Psoas muscle (tissue), 7 donors: ENCODE measurements at regions not wholly inside any gene's neighbourhood (a gene's known extent, or its start where the extent isn't known, plus 50 kb on each side); places are given as distances from the start of the nearest gene placed in this dataset.
"Not testable (repeated sequence)": the region's sequence is repeated elsewhere in the genome, so short reads cannot be mapped to it uniquely, and the experiment has no call there.

ENCODE experiments used
- ATAC-seq, 4 donors: fragments of 200-7000 bp; cut with Tn5 transposase; one replicate each; pipeline ENCODE4 v1.9.1; 2020; ENCODE audit warnings: moderate library complexity in 3 of 4, mild to moderate bottlenecking in 2 of 4
- DNase-seq, 2 donors: peaks; one replicate each; pipeline ENCODE4 v3.0.0-alpha.2; 2020
- H3K27ac ChIP-seq: fragments of 200-600 bp; one replicate; pipeline ENCODE4 v1.8.0; 2022
- H3K27me3 ChIP-seq, 3 donors: fragments of 200-600 bp in 1 of 3; one replicate each; pipeline versions ENCODE4 v1.6.1 to v1.8.0; 2013 to 2022; ENCODE audit warnings: low read length in 2 of 3, mild to moderate bottlenecking in 2 of 3, moderate library complexity in 1 of 3; ENCODE audit not compliant: insufficient read depth in 3 of 3
- H3K36me3 ChIP-seq, 2 donors: fragments of 200-600 bp in 1 of 2; one replicate each; pipeline versions ENCODE4 v1.6.1 to v1.8.0; 2013 to 2022; ENCODE audit warnings: low read depth in 1 of 2, mild to moderate bottlenecking in 1 of 2, moderate library complexity in 1 of 2; ENCODE audit not compliant: insufficient read depth in 1 of 2
- H3K4me1 ChIP-seq: fragments of 200-600 bp; one replicate; pipeline ENCODE4 v1.8.0; 2022
- H3K4me3 ChIP-seq: fragments of 200-600 bp; one replicate; pipeline ENCODE4 v1.8.0; 2022; ENCODE audit warnings: mild to moderate bottlenecking
- H3K9me3 ChIP-seq: fragments of 200-600 bp; one replicate; pipeline ENCODE4 v1.8.0; 2022
- CTCF ChIP-seq: fragments of 200-600 bp; IDR thresholded peaks from one replicate; pipeline ENCODE4 v1.8.0; 2022; ENCODE audit warnings: antibody characterized with exemption
- WGBS, 3 donors: extraction: QIAGEN DNeasy Blood & Tissue Kit; methylation state at CpG; one replicate each; pipeline versions ENCODE4 v1.1.6 to v1.1.7; 2013; 5-methylcytosine and 5-hydroxymethylcytosine counted together
- intact Hi-C, 2 donors: fragments of 100-400 bp; cut with DNase I; formaldehyde crosslinking; loops; one replicate each; pipeline versions ENCODE4 v1.11.0 to v1.14.2; 2022
- donor health status: healthy with polysubstance abuse.
- donor health status: DM: no; HTN: no; CAD: no; lungs with moderate emphysema.
- donor health status: Bipolar disorder and iron deficiency.
- donor health status: healthy.
- donor health status: DM: yes; HTN: yes; CAD: no.
- donor health status: DM: no; HTN: no; CAD: no.
- donor health status: DM: yes; HTN: yes; CAD: no.

GRCh38 chr19:20287070-20287469 is 120.1 kb downstream of the ZNF486 start:
- no peak for TF ChIP-seq CTCF
- Histone ChIP-seq H3K27ac (no peak overlapping the region), H3K4me1 (no peaks in the 10 kb centered on the region), H3K4me3 (no peak overlapping the region), H3K36me3 (no peaks in the 10 kb centered on the region), H3K27me3 (peaks cover 0 to 2% (median 0%) of the 10 kb centered on the region in 3 donors), H3K9me3 (peaks cover 2% of the 10 kb centered on the region)
- ATAC-seq (no peak), DNase-seq (no peak)
- intact Hi-C loops: no loop called here
- 68 to 75% (median 72%) methylated on average over 3 of the region's 3 CpGs for WGBS, 3 donors

GRCh38 chr19:20285876-20286275 is 118.9 kb downstream of the ZNF486 start:
- H3K4me3 ChIP-seq, H3K27me3 ChIP-seq, H3K27ac ChIP-seq, ATAC-seq, H3K36me3 ChIP-seq, H3K4me1 ChIP-seq, intact Hi-C loops, DNase-seq, H3K9me3 ChIP-seq: not testable (repeated sequence)
- 72 to 81% (median 73%) methylated on average over 4 of the region's 4 CpGs for WGBS, 3 donors

GRCh38 chr19:20279516-20279915 is 112.5 kb downstream of the ZNF486 start:
- intact Hi-C loops: no loop called here

GRCh38 chr19:20278342-20278741 is 111.3 kb downstream of the ZNF486 start:
- no peak for DNase-seq
- TF ChIP-seq CTCF: no peak
- Histone ChIP-seq H3K4me1 (no peaks in the 10 kb centered on the region), H3K4me3 (no peak overlapping the region), H3K36me3 (no peaks in the 10 kb centered on the region), H3K27ac (no peak overlapping the region), H3K9me3 (no peaks in the 10 kb centered on the region), H3K27me3 (no peaks in the 10 kb centered on the region)
- intact Hi-C loops: no loop called here
- 86 to 90% (median 89%) methylated on average over 7 of the region's 7 CpGs for WGBS, 3 donors
- no peak for ATAC-seq

More at GRCh38 chr19:20279516-20279915, 112.5 kb downstream of the ZNF486 start:
- Histone ChIP-seq H3K36me3 (no peaks in the 10 kb centered on the region), H3K9me3 (no peaks in the 10 kb centered on the region), H3K4me3 (no peak overlapping the region), H3K4me1 (no peaks in the 10 kb centered on the region), H3K27me3 (no peaks in the 10 kb centered on the region), H3K27ac (no peak overlapping the region)
- TF ChIP-seq CTCF: no peak
- WGBS, 3 donors: 89 to 92% (median 92%) methylated on average over 4 of the region's 4 CpGs
- ATAC-seq (no peak), DNase-seq (no peak)

- WGBS, 3 donors: 61% methylated on average over 1 of the region's 1 CpG
- H3K27ac ChIP-seq, H3K4me1 ChIP-seq, H3K4me3 ChIP-seq, H3K27me3 ChIP-seq, intact Hi-C loops, DNase-seq, H3K9me3 ChIP-seq, H3K36me3 ChIP-seq, ATAC-seq: not testable (repeated sequence)
Measured at GRCh38 chr19:20276732-20277082, 109.7 kb downstream of the ZNF486 start.

GRCh38 chr19:20276011-20276731 is 109.2 kb downstream of the ZNF486 start:
- H3K27ac ChIP-seq: no peak overlapping the region
- DNase-seq (no peak), ATAC-seq (no peak)
- WGBS, 3 donors: 75 to 83% (median 77%) methylated on average over 9 of the region's 9 CpGs
- intact Hi-C loops: no loop called here
- no peaks in the 10 kb centered on the region for H3K36me3 ChIP-seq
- H3K4me1 ChIP-seq: no peaks in the 10 kb centered on the region
- H3K4me3 ChIP-seq: no peak overlapping the region
- H3K9me3 ChIP-seq: no peaks in the 10 kb centered on the region
- no peak for TF ChIP-seq CTCF
- H3K27me3 ChIP-seq: no peaks in the 10 kb centered on the region
